GM19372 (cell line): ENCODE measurements at regions not wholly inside any gene's neighbourhood (a gene's known extent, or its start where the extent isn't known, plus 50 kb on each side); places are given as distances from the start of the nearest gene placed in this dataset.

Experiments used
- ATAC-seq: cut with Tn5 transposase; IDR thresholded peaks from one replicate; pipeline ENCODE4 v1.9.1; 2021; ENCODE audit warnings: mild to moderate bottlenecking, low read depth, moderate library complexity; ENCODE audit not compliant: unreplicated experiment

GRCh38 chr3:124516333-124516732 is 213.9 kb upstream of the UMPS start:
- ATAC-seq = no peak

- no peak for ATAC-seq
Observed at GRCh38 chr3:124517306-124517705, 212.9 kb upstream of the UMPS start.

GRCh38 chr3:124518350-124518749 is 211.9 kb upstream of the UMPS start:
- no peak for ATAC-seq

GRCh38 chr3:124519591-124520194 is 210.6 kb upstream of the UMPS start:
- no peak for ATAC-seq

- no peak for ATAC-seq
Observed at GRCh38 chr3:124520970-124521369, 209.3 kb upstream of the UMPS start.

- ATAC-seq = no peak
Observed at GRCh38 chr3:124522082-124522625, 208.1 kb upstream of the UMPS start.

- ATAC-seq = no peak
Observed at GRCh38 chr3:124526601-124527000, 203.7 kb upstream of the UMPS start.

- no peak for ATAC-seq
Observed at GRCh38 chr3:124529826-124530571, 200.3 kb upstream of the UMPS start.

GRCh38 chr3:124530916-124531315 is 199.3 kb upstream of the UMPS start:
- ATAC-seq = no peak

- no peak for ATAC-seq
Observed at GRCh38 chr3:124532071-124532470, 198.2 kb upstream of the UMPS start.

- ATAC-seq = no peak
Observed at GRCh38 chr3:124535306-124535705, 194.9 kb upstream of the UMPS start.

GRCh38 chr3:124540550-124541211 is 189.6 kb upstream of the UMPS start:
- ATAC-seq = no peak

- no peak for ATAC-seq
Observed at GRCh38 chr3:124542214-124542869, 187.9 kb upstream of the UMPS start.

GRCh38 chr3:124545891-124546290 is 184.4 kb upstream of the UMPS start:
- no peak for ATAC-seq

GRCh38 chr3:124552224-124552623 is 178.0 kb upstream of the UMPS start:
- no peak for ATAC-seq

- ATAC-seq = no peak
Observed at GRCh38 chr3:124553178-124553577, 177.1 kb upstream of the UMPS start.

- ATAC-seq = no peak
Observed at GRCh38 chr3:124556636-124557035, 173.6 kb upstream of the UMPS start.

- no peak for ATAC-seq
Observed at GRCh38 chr3:124557433-124558232, 172.6 kb upstream of the UMPS start.

- no peak for ATAC-seq
Observed at GRCh38 chr3:124558991-124559845, 171.0 kb upstream of the UMPS start.
